K562 (cell line): ENCODE measurements at regions not wholly inside any gene's neighbourhood (a gene's known extent, or its start where the extent isn't known, plus 50 kb on each side); places are given as distances from the start of the nearest gene placed in this dataset.

Experiments
- ATAC-seq: fragments of 200-7000 bp; cut with Tn5 transposase; 3 replicates; pipeline ENCODE4 v1.9.1; 2020; ENCODE audit warnings: moderate library complexity
- BruUV-seq: library from RNA; stranded (reverse); fragments of 400-500 nt; replicated peaks from 2 replicates; lab custom pipeline; 2021; lab: Mats Ljungman, UMichigan
- CTCF ChIA-PET: fragments of 300-600 bp; formaldehyde crosslinking; extraction: SDS; loops from one replicate; lab custom pipeline; 2021; ENCODE audit warnings: low intra/inter-chr PET ratio; lab: Yijun Ruan, JAX
- POLR2A ChIA-PET: fragments of 300-600, 350-650 bp; sonication (Branson Sonifier 250); formaldehyde crosslinking; extraction: SDS; loops from one replicate; lab custom pipeline; 2021; ENCODE audit warnings: antibody characterized with exemption, inconsistent platforms; lab: Yijun Ruan, JAX
- DNase-seq, 4 experiments: peaks; one replicate each; pipeline versions ENCODE4 v3.0.0 to v3.0.0-alpha.2; 2011 to 2018; ENCODE audit warnings: low spot score in 3 of 4, mixed read lengths in 3 of 4; ENCODE audit errors: extremely low read depth in 1 of 4
- FAIRE-seq: peaks from 2 replicates; lab custom pipeline; 2011; peaks lifted over from hg19 to GRCh38; lab: Jason Lieb, UNC
- H2AFZ ChIP-seq: 2 replicates; pipeline ENCODE4 v1.6.0; 2011; ENCODE audit warnings: low read depth, low read length, control low read depth, inconsistent platforms
- H3K27ac ChIP-seq: fragments of 200-600 bp; 3 replicates; pipeline ENCODE4 v1.8.0; 2011; ENCODE audit warnings: low read depth, mild to moderate bottlenecking, control low read depth, inconsistent platforms, low read length, moderate library complexity, mixed read lengths; ENCODE audit errors: extremely low read depth
- H3K27me3 ChIP-seq, 2 experiments: fragments of 300-600 bp in 1 of 2; 2 replicates in 1 of 2; 3 replicates in 1 of 2; pipeline versions ENCODE4 v1.6.0 to v1.8.0; 2011; ENCODE audit warnings: inconsistent platforms in 2 of 2, low read length in 2 of 2, mild to moderate bottlenecking in 1 of 2, mixed read lengths in 1 of 2, moderate library complexity in 1 of 2; ENCODE audit not compliant: control insufficient read depth in 2 of 2, insufficient read depth in 2 of 2
- H3K36me3 ChIP-seq: fragments of 300-600 bp; 3 replicates; pipeline ENCODE4 v1.8.0; 2011; ENCODE audit warnings: mild to moderate bottlenecking, low read length, inconsistent platforms; ENCODE audit not compliant: control insufficient read depth, insufficient read depth
- H3K4me1 ChIP-seq, 2 experiments: fragments of 200-600 bp in 1 of 2; replicated peaks in 1 of 2; 2 replicates in 1 of 2; 3 replicates in 1 of 2; pipeline versions ENCODE4 v1.5.1 to v1.8.0; 2011; ENCODE audit warnings: inconsistent platforms in 2 of 2, low read length in 2 of 2, mild to moderate bottlenecking in 1 of 2, mixed read lengths in 1 of 2, moderate library complexity in 1 of 2; ENCODE audit not compliant: control insufficient read depth in 2 of 2, insufficient read depth in 2 of 2
- H3K4me2 ChIP-seq: 2 replicates; pipeline ENCODE4 v1.6.1; 2011; ENCODE audit warnings: low read length, control low read depth, inconsistent platforms, mixed read lengths; ENCODE audit not compliant: insufficient read depth
- H3K4me3 ChIP-seq: fragments of 200-600 bp; sonication (generic), shearing (Covaris generic); 2 replicates; pipeline ENCODE4 v1.5.1; 2016; ENCODE audit warnings: control low read depth, inconsistent platforms
- H3K79me2 ChIP-seq: fragments of 200-600 bp; 3 replicates; pipeline ENCODE4 v1.8.0; 2011; ENCODE audit warnings: low read length, inconsistent platforms; ENCODE audit not compliant: control insufficient read depth, insufficient read depth
- H3K9ac ChIP-seq, 2 experiments: 2 replicates each; pipeline versions ENCODE4 v1.6.0 to v1.6.1; 2011; ENCODE audit warnings: low read depth in 2 of 2, low read length in 2 of 2, control low read depth in 1 of 2, inconsistent platforms in 1 of 2, mild to moderate bottlenecking in 1 of 2, mixed read lengths in 1 of 2; ENCODE audit not compliant: insufficient read depth in 1 of 2
- H3K9me1 ChIP-seq: one replicate; pipeline ENCODE4 v1.6.0; 2011; ENCODE audit warnings: inconsistent platforms, mild to moderate bottlenecking, low read length, moderate library complexity; ENCODE audit not compliant: control insufficient read depth, insufficient read depth
- H3K9me3 ChIP-seq: replicated peaks from 2 replicates; pipeline ENCODE4 v1.5.1; 2011; ENCODE audit warnings: low read depth, low read length, inconsistent platforms; ENCODE audit not compliant: control insufficient read depth, insufficient read depth
- H4K20me1 ChIP-seq: replicated peaks from 2 replicates; pipeline ENCODE4 v1.6.1; 2011; ENCODE audit warnings: low read length, inconsistent platforms, mixed read lengths; ENCODE audit not compliant: control insufficient read depth, insufficient read depth
- CEBPG ChIP-seq, 3 experiments: fragments of 200-800 bp in 1 of 3; sonication (Bioruptor generic) in 1 of 3; sonication (generic) in 1 of 3; formaldehyde crosslinking in 1 of 3; IDR thresholded peaks in 2 of 3; conservative IDR thresholded peaks in 1 of 3; 2 replicates each; pipeline versions ENCODE4 v1.6.1 to v1.8.0; 2016 to 2022; ENCODE audit warnings: missing compliant biosample characterization in 2 of 3, missing genetic modification characterization in 2 of 3, mild to moderate bottlenecking in 1 of 3, missing genetic modification reagents in 1 of 3
- MCM7 ChIP-seq, 2 experiments: fragments of 450-650 bp; IDR thresholded peaks; 2 replicates each; pipeline ENCODE4 v1.6.1; 2016 to 2018
- MECOM ChIP-seq: fragments of 250-450 bp; sonication (Bioruptor Pico); IDR thresholded peaks from 2 replicates; pipeline ENCODE4 v1.8.0; 2022; ENCODE audit warnings: inconsistent platforms
- NFIX ChIP-seq: fragments of 250-450 bp; sonication (Bioruptor Pico); IDR thresholded peaks from 2 replicates; pipeline ENCODE4 v1.4.0; 2020; ENCODE audit warnings: low read depth, mild to moderate bottlenecking, moderate library complexity
- POLR3G ChIP-seq: IDR thresholded peaks from 2 replicates; pipeline ENCODE4 v1.6.1; 2011; ENCODE audit not compliant: insufficient read length, insufficient replicate concordance; ENCODE audit errors: extremely low read depth
- SIRT6 ChIP-seq: IDR thresholded peaks from one replicate; pipeline ENCODE4 v1.6.1; 2012; ENCODE audit warnings: low read depth, mild to moderate bottlenecking, control low read depth, inconsistent platforms, low read length, moderate library complexity
- TCF7 ChIP-seq: sonication (generic); IDR thresholded peaks from 2 replicates; pipeline ENCODE4 v1.6.1; 2016; ENCODE audit warnings: antibody characterized with exemption, borderline replicate concordance
- ZNF174 ChIP-seq: fragments of 250-450 bp; sonication (Bioruptor Pico); IDR thresholded peaks from 2 replicates; pipeline ENCODE4 v1.4.0; 2020; ENCODE audit warnings: mild to moderate bottlenecking
- ZNF224 ChIP-seq: sonication (generic); formaldehyde crosslinking; IDR thresholded peaks from 2 replicates; pipeline ENCODE4 v1.8.0; 2022; ENCODE audit warnings: mild to moderate bottlenecking, missing genetic modification reagents
- ZNF668 ChIP-seq: fragments of 250-450 bp; sonication (Bioruptor Pico); IDR thresholded peaks from 2 replicates; pipeline ENCODE4 v1.8.0; 2022; ENCODE audit warnings: mild to moderate bottlenecking, inconsistent platforms
- WGBS: fragments of 100-300 bp; shearing (Covaris generic); methylation state at CpG from one replicate; pipeline ENCODE4 v1.1.6; 2016; ENCODE audit warnings: low coverage, mixed read lengths; ENCODE audit not compliant: insufficient coverage; ENCODE audit errors: missing lambda C conversion rate; 5-methylcytosine and 5-hydroxymethylcytosine counted together
- in situ Hi-C: fragments of 300-500 bp; cut with MboI; formaldehyde crosslinking; loops from 4 replicates; pipeline ENCODE4 v1.15.0; 2018; ENCODE audit warnings: inconsistent platforms, mixed read lengths
- intact Hi-C: fragments of 100-400 bp; cut with micrococcal nuclease; formaldehyde crosslinking; loops from 2 replicates; pipeline ENCODE4 v1.14.2; 2022
- TF ChIP-seq, protein P1 (sequence below), 2 experiments: fragments of 450-650 bp in 1 of 2; IDR thresholded peaks; 2 replicates each; pipeline ENCODE4 v1.6.1; 2011 to 2017; ENCODE audit warnings: low read depth in 2 of 2, antibody characterized with exemption in 1 of 2, borderline replicate concordance in 1 of 2, low read length in 1 of 2, mild to moderate bottlenecking in 1 of 2, mixed read lengths in 1 of 2; ENCODE audit not compliant: control insufficient read depth in 1 of 2
- TF ChIP-seq, protein P2 (sequence below): fragments of 250-450 bp; sonication (Bioruptor Pico); IDR thresholded peaks from 2 replicates; pipeline ENCODE4 v1.8.0; 2021; ENCODE audit warnings: moderate library complexity, mild to moderate bottlenecking, inconsistent platforms

DNA sequence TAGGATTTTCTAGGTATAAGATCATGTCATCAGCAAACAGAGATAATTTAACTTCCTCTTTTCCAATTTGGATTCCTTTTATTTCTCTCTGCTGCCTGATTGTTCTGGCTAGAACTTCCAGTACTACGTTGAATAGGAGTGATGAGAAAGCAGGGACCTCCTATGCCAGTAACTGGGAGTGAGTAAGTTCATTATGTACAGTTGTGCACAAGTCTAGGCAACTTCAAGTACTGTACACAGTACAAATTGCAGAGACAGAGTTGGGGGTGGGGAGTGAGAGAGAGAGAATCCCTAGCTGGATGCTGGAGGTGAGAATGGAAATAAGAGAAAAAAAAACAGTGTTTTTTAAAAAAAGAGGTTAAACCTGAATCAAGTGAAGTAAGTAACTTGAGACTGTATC, 210.2 kb downstream of the MMUT start:
- ChIA-PET POLR2A (interaction anchor here (0.6 to 0.8 kb wide), 3 partner anchors 15 to 282 kb away, joined by 3 to 4 read pairs (median 3); no protein-coding TSS in a partner anchor), CTCF (no interaction called here)
- intact Hi-C loops: no loop called here
- H4K20me1 ChIP-seq: no peaks in the 10 kb centered on the region
- no peaks in the 10 kb centered on the region for H3K79me2 ChIP-seq
- no peak overlapping the region for H3K9ac ChIP-seq
- WGBS: 0% methylated on average over 1 of the region's 1 CpG
- H3K36me3 ChIP-seq: no peaks in the 10 kb centered on the region
- DNase-seq (no peak), FAIRE-seq (no peak), ATAC-seq (no peak)
- H3K9me1 ChIP-seq: no peaks in the 10 kb centered on the region
- no peak overlapping the region for H3K27ac ChIP-seq
- no peak overlapping the region for H3K4me3 ChIP-seq
- H3K9me3 ChIP-seq: no peaks in the 10 kb centered on the region
- TF ChIP-seq SIRT6: no peak
- no peaks in the 10 kb centered on the region for H3K4me1 ChIP-seq
- H2AFZ ChIP-seq: no peak overlapping the region
- no peaks in the 10 kb centered on the region for H3K27me3 ChIP-seq
- no peak overlapping the region for H3K4me2 ChIP-seq
- in situ Hi-C loops: no loop called here
- no TSS peak for BruUV-seq

DNA sequence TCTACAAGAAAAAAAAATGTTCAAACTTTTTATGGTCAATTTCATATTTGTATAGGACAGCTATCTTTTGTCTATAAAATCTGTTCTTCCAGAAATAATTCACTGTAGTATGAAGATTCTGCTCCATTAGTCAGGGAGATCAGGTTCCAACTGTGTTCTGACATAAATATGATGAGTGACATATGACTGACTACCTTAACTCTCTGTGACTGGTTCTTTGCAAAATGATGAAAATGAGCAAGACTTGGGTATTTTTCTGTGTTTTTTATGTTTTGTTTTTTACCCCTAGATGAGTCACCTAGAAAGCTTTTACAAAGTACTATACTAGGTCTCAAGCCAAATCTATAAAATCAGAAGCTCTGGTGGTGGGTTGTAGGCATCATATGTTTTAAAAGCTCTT, 229.6 kb downstream of the MMUT start:
- POLR2A ChIA-PET: no interaction called here
- in situ Hi-C loops: no loop called here
- Histone ChIP-seq H3K4me2 (no peak overlapping the region), H3K9ac (no peak overlapping the region), H3K4me1 (no peaks in the 10 kb centered on the region), H3K27me3 (no peaks in the 10 kb centered on the region), H3K9me1 (no peaks in the 10 kb centered on the region), H2AFZ (no peak overlapping the region), H3K36me3 (no peaks in the 10 kb centered on the region), H3K79me2 (no peaks in the 10 kb centered on the region), H3K4me3 (no peak overlapping the region), H3K27ac (no peak overlapping the region), H3K9me3 (no peaks in the 10 kb centered on the region; the same call in none of the 2 replicates), H4K20me1 (no peaks in the 10 kb centered on the region)
- no peak for DNase-seq
- no TSS peak for BruUV-seq
- FAIRE-seq: no peak
- CTCF ChIA-PET: no interaction called here
- ATAC-seq: no peak
- intact Hi-C loops: no loop called here
- TF ChIP-seq NFIX (no peak), POLR3G (no peak), ZNF174 (CRISPR knock-in tag) (no peak), TCF7 (no peak), CEBPG (CRISPR knock-in tag; IDR thresholded peaks at IDR 0.05) (no peak), CEBPG (tag; conservative IDR thresholded peaks at IDR 0.05 in 1 of 2, IDR thresholded peaks at IDR 0.05 in 1 of 2) (no peak), ZNF224 (CRISPR knock-in tag) (no peak), MCM7 (IDR thresholded peaks at IDR 0.05) (no peak), ZNF668 (no peak), MECOM (no peak)
- TF ChIP-seq, protein P1, sequence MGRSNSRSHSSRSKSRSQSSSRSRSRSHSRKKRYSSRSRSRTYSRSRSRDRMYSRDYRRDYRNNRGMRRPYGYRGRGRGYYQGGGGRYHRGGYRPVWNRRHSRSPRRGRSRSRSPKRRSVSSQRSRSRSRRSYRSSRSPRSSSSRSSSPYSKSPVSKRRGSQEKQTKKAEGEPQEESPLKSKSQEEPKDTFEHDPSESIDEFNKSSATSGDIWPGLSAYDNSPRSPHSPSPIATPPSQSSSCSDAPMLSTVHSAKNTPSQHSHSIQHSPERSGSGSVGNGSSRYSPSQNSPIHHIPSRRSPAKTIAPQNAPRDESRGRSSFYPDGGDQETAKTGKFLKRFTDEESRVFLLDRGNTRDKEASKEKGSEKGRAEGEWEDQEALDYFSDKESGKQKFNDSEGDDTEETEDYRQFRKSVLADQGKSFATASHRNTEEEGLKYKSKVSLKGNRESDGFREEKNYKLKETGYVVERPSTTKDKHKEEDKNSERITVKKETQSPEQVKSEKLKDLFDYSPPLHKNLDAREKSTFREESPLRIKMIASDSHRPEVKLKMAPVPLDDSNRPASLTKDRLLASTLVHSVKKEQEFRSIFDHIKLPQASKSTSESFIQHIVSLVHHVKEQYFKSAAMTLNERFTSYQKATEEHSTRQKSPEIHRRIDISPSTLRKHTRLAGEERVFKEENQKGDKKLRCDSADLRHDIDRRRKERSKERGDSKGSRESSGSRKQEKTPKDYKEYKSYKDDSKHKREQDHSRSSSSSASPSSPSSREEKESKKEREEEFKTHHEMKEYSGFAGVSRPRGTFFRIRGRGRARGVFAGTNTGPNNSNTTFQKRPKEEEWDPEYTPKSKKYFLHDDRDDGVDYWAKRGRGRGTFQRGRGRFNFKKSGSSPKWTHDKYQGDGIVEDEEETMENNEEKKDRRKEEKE (IDR thresholded peaks at IDR 0.05; ENCODE audit: borderline replicate concordance in 1 of 2, control insufficient read depth in 1 of 2, low read depth in 2 of 2, low read length in 1 of 2): no peak
- TF ChIP-seq, protein P2, sequence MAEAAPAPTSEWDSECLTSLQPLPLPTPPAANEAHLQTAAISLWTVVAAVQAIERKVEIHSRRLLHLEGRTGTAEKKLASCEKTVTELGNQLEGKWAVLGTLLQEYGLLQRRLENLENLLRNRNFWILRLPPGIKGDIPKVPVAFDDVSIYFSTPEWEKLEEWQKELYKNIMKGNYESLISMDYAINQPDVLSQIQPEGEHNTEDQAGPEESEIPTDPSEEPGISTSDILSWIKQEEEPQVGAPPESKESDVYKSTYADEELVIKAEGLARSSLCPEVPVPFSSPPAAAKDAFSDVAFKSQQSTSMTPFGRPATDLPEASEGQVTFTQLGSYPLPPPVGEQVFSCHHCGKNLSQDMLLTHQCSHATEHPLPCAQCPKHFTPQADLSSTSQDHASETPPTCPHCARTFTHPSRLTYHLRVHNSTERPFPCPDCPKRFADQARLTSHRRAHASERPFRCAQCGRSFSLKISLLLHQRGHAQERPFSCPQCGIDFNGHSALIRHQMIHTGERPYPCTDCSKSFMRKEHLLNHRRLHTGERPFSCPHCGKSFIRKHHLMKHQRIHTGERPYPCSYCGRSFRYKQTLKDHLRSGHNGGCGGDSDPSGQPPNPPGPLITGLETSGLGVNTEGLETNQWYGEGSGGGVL: no peak
